HEK293T (cell line): ENCODE measurements at regions not wholly inside any gene's neighbourhood (a gene's known extent, or its start where the extent isn't known, plus 50 kb on each side); places are given as distances from the start of the nearest gene placed in this dataset.

Experiments
- CTCF ChIA-PET: fragments of 350-600 bp; formaldehyde crosslinking; extraction: SDS; loops from one replicate; lab custom pipeline; 2021; ENCODE audit warnings: antibody characterized with exemption, inconsistent platforms; lab: Yijun Ruan, JAX
- POLR2A ChIA-PET: fragments of 350-600 bp; formaldehyde crosslinking; extraction: SDS; loops from one replicate; lab custom pipeline; 2020; ENCODE audit warnings: antibody characterized with exemption, inconsistent platforms; lab: Yijun Ruan, JAX
- DNase-seq: peaks from one replicate; pipeline ENCODE4 v3.0.0; 2012; ENCODE audit warnings: mixed read lengths; ENCODE audit errors: extremely low spot score
- ARNT ChIP-seq: fragments of 450-650 bp; IDR thresholded peaks from 2 replicates; pipeline ENCODE4 v1.6.1; 2017; ENCODE audit warnings: mild to moderate bottlenecking
- BHLHE40 ChIP-seq: fragments of 450-650 bp; IDR thresholded peaks from 2 replicates; pipeline ENCODE4 v1.6.1; 2016; ENCODE audit warnings: mild to moderate bottlenecking, moderate library complexity, borderline replicate concordance
- CTBP1 ChIP-seq: fragments of 450-650 bp; IDR thresholded peaks from 2 replicates; pipeline ENCODE4 v1.6.1; 2016; ENCODE audit warnings: borderline replicate concordance
- ELF4 ChIP-seq: fragments of 450-650 bp; IDR thresholded peaks from 2 replicates; pipeline ENCODE4 v1.6.1; 2017; ENCODE audit warnings: antibody characterized with exemption
- FOXA1 ChIP-seq: fragments of 450-650 bp; IDR thresholded peaks from 2 replicates; pipeline ENCODE4 v1.6.1; 2016; ENCODE audit warnings: mild to moderate bottlenecking
- FOXK2 ChIP-seq: fragments of 450-650 bp; IDR thresholded peaks from 2 replicates; pipeline ENCODE4 v1.6.1; 2016; ENCODE audit warnings: mild to moderate bottlenecking
- FOXM1 ChIP-seq: fragments of 450-650 bp; IDR thresholded peaks from 2 replicates; pipeline ENCODE4 v1.6.1; 2017; ENCODE audit warnings: mild to moderate bottlenecking, borderline replicate concordance
- HDGF ChIP-seq: fragments of 450-650 bp; IDR thresholded peaks from 2 replicates; pipeline ENCODE4 v1.6.1; 2017; ENCODE audit warnings: antibody characterized with exemption, borderline replicate concordance
- L3MBTL2 ChIP-seq: fragments of 450-650 bp; conservative IDR thresholded peaks from 2 replicates; pipeline ENCODE4 v1.6.1; 2016; ENCODE audit warnings: mild to moderate bottlenecking
- LEF1 ChIP-seq: fragments of 450-650 bp; IDR thresholded peaks from 2 replicates; pipeline ENCODE4 v1.6.1; 2017; ENCODE audit warnings: mild to moderate bottlenecking, borderline replicate concordance
- NFRKB ChIP-seq: fragments of 450-650 bp; IDR thresholded peaks from 2 replicates; pipeline ENCODE4 v1.6.1; 2016; ENCODE audit warnings: mild to moderate bottlenecking, moderate library complexity
- SP1 ChIP-seq: fragments of 450-650 bp; IDR thresholded peaks from 2 replicates; pipeline ENCODE4 v1.6.1; 2017
- SUZ12 ChIP-seq: fragments of 450-650 bp; IDR thresholded peaks from 2 replicates; pipeline ENCODE4 v1.6.1; 2016; ENCODE audit warnings: mild to moderate bottlenecking
- TARDBP ChIP-seq: fragments of 450-650 bp; IDR thresholded peaks from 2 replicates; pipeline ENCODE4 v1.6.1; 2016
- ZNF384 ChIP-seq: fragments of 450-650 bp; IDR thresholded peaks from 2 replicates; pipeline ENCODE4 v1.6.1; 2016
- TF ChIP-seq, protein P1 (sequence below): fragments of 450-650 bp; IDR thresholded peaks from 2 replicates; pipeline ENCODE4 v1.6.1; 2016

DNA sequence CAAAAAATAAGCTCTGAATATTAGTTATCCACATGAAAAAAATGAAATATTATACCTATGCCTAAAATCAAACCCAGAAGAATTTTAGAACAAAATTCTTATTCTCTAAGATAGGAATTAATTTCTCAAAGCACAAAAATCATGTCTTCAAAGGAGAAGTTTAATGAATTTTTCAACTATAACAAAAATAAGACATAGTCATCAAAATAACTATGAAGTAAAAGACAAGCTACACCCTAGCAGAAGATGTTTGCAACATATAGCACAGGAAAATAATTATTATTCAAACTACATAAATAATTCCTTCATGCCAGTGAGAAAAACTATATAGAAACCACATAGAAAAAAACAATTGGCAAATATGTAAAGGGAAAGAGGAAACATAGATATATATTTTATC lies 1203.6 kb upstream of the GJE1 start:
- no peak for DNase-seq
- ChIA-PET POLR2A (no interaction called here), CTCF (no interaction called here)
- TF ChIP-seq ELF4 (no peak), ZNF384 (no peak), CTBP1 (no peak), FOXA1 (no peak), SP1 (no peak), TARDBP (no peak)
- TF ChIP-seq, protein P1, sequence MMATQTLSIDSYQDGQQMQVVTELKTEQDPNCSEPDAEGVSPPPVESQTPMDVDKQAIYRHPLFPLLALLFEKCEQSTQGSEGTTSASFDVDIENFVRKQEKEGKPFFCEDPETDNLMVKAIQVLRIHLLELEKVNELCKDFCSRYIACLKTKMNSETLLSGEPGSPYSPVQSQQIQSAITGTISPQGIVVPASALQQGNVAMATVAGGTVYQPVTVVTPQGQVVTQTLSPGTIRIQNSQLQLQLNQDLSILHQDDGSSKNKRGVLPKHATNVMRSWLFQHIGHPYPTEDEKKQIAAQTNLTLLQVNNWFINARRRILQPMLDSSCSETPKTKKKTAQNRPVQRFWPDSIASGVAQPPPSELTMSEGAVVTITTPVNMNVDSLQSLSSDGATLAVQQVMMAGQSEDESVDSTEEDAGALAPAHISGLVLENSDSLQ: no peak

- DNase-seq: no peak
- ChIA-PET CTCF (no interaction called here), POLR2A (no interaction called here)
- no peak for TF ChIP-seq NFRKB
These were observed 1209.7 kb upstream of the GJE1 start for GRCh38 chr6:140923048-140923447.

DNA sequence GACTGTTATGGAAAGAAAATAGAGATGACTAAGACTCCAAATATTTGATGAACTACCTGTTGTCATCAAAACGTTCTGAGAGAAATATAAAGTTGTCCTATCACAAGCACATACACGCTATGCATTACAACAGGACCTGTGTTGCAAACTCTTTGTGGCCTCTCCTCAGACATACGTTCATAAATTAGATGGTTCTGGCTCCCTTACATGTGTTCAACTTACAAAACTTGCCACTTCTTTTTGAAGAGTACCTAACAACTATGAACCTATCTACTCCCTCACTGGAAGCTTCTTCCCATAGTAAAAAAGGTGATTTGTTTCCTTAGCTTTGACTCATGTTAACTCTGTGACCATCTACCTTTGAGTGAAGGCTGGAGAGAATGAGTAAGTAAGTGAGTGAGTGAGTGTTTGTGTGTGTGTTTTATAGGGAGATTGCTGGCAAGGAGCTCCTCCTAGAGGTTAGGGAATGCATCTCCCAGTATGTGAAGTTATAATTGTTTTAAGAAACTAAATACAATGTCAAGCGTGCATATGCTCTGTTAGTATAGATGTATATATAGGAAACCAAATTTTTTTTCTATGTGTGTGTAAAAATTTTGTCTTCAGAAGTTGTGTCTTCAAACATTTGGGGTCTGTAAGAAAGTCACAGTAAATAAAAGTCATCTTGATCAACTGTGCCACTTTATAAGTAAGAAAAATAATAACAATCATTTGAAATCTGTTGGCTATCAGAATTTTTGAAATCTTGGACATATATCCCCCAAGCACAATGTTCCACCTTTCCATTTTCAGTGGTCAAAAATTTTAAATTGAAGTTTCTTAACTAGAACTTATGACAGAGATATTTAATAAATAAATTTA lies 1211.1 kb upstream of the GJE1 start:
- ChIA-PET POLR2A (no interaction called here), CTCF (interaction anchor here (0.6 to 1.2 kb wide), 2 partner anchors 642 to 1552 kb away, joined by 3 read pairs; no protein-coding TSS in a partner anchor)
- TF ChIP-seq, protein P1: peak; percentile 67
- TF ChIP-seq FOXA1 (no peak), CTBP1 (0 out of 2 replicates have a peak, but pooled peaks have one; percentile 12), SP1 (no peak), ZNF384 (no peak), FOXM1 (no peak)
- DNase-seq: peak; percentile 58

DNA sequence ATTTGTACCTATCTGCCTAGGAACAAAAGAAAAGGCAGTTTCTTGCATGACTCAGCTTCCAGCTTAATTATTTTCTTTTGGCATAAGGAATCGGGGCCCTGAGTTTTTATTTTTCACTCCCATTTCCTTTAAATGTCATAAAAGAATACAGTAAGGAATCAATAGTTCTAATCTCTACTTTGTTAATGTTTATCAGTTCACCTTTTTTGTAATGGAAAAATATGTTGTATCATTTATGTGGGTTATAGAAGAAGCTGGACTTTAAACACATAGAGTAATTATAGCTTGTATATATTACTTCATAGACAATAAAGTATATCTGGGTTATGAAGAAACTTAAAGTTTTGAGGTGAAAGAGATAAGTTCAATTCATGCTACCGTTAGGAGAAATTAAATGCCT lies 1214.8 kb upstream of the GJE1 start:
- no peak for DNase-seq
- ChIA-PET CTCF (no interaction called here), POLR2A (no interaction called here)
- TF ChIP-seq ARNT: no peak
- TF ChIP-seq BHLHE40: no peak
- TF ChIP-seq HDGF: no peak
- no peak for TF ChIP-seq FOXM1
- no peak for TF ChIP-seq CTBP1
- TF ChIP-seq FOXA1: no peak
- no peak for TF ChIP-seq SUZ12
- no peak for TF ChIP-seq SP1
- TF ChIP-seq L3MBTL2: no peak
- TF ChIP-seq NFRKB: no peak
- TF ChIP-seq ZNF384: no peak
- TF ChIP-seq FOXK2: no peak

DNA sequence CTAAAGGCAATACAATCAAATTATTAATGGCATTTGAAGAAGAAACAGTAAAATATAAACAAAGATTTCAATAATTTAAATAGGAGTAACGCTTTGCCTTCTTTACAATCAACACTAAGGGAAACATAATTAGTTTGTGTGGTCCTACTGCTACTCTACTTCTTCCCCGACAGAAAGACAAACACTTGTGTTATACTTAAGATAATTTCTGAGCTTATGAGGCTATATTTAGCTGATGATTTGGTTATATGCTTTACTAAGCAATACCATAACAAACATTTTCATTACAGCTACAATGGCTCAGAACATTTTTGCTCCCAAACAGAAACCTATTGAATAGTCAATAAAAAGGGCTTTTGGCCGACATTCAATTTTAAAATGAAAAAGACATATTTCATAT lies 1217.2 kb upstream of the GJE1 start:
- no peak for DNase-seq
- no peak for TF ChIP-seq FOXM1
- ChIA-PET POLR2A (interaction anchor here (0.5 kb wide), 1 partner anchor 845 kb away, joined by 3 read pairs; no protein-coding TSS in a partner anchor), CTCF (no interaction called here)

DNA sequence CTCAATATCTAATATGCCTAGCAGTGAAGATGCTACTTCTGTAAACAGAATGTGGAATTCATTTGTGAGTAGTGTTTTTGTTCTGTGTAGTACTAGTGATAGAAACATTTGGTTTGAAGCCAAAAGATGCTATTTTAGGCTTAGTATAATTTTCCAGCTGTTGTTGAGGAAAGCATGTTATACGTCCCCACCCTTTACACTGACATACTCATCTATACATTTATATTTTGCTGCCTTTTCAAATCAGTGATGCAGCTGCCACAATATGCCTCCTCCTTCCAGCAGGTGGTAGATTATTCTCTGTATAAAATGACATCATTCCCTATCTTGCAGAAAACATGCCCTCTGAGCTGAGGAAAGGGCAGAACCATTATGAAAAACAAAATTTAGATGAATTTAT lies 1217.6 kb upstream of the GJE1 start:
- no peak for DNase-seq
- ChIA-PET POLR2A (interaction anchor here (0.5 kb wide), 1 partner anchor 844 kb away, joined by 3 read pairs; no protein-coding TSS in a partner anchor), CTCF (interaction anchor here (0.6 kb wide), 1 partner anchor 658 kb away, joined by 3 read pairs; no protein-coding TSS in a partner anchor)
- TF ChIP-seq ZNF384 (no peak), SUZ12 (no peak), SP1 (no peak), ARNT (no peak), HDGF (no peak), TARDBP (no peak), LEF1 (no peak), NFRKB (no peak), FOXK2 (no peak), FOXA1 (no peak), BHLHE40 (no peak), CTBP1 (no peak), FOXM1 (no peak), L3MBTL2 (no peak), ELF4 (no peak)
- TF ChIP-seq, protein P1: no peak

DNA sequence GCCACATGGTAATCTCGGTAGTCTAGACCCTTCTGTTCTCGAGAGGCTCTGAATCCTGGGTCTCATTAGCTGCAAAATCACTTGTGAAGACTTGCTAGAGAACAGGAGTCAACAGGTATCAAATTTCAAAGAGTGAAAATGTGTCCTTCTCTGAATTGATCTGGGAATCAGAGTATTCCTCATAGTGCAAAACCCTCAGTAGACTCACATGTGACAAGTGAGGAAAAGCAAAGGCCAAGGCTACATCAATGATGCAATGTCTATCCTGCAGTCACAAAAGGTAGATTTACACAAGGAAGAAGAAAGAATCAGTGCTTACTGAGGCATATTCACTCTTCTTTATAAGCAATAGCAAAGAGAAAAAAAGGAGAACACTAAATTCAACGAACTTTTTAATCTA lies 1220.0 kb upstream of the GJE1 start:
- DNase-seq: no peak
- CTCF ChIA-PET: no interaction called here
- POLR2A ChIA-PET: no interaction called here
- TF ChIP-seq ARNT: no peak
- no peak for TF ChIP-seq FOXA1
- no peak for TF ChIP-seq CTBP1
- no peak for TF ChIP-seq ZNF384
- TF ChIP-seq NFRKB: no peak
- no peak for TF ChIP-seq BHLHE40
- no peak for TF ChIP-seq L3MBTL2
- TF ChIP-seq HDGF: no peak
- TF ChIP-seq SUZ12: no peak
- TF ChIP-seq LEF1: no peak
- no peak for TF ChIP-seq ELF4
- no peak for TF ChIP-seq FOXM1
- TF ChIP-seq TARDBP: no peak
